GM18909 (cell line): ENCODE measurements at regions not wholly inside any gene's neighbourhood (a gene's known extent, or its start where the extent isn't known, plus 50 kb on each side); places are given as distances from the start of the nearest gene placed in this dataset.

ENCODE experiments used
- ATAC-seq: cut with Tn5 transposase; IDR thresholded peaks from one replicate; pipeline ENCODE4 v1.9.1; 2021; ENCODE audit warnings: mild to moderate bottlenecking; ENCODE audit not compliant: unreplicated experiment, poor library complexity

DNA sequence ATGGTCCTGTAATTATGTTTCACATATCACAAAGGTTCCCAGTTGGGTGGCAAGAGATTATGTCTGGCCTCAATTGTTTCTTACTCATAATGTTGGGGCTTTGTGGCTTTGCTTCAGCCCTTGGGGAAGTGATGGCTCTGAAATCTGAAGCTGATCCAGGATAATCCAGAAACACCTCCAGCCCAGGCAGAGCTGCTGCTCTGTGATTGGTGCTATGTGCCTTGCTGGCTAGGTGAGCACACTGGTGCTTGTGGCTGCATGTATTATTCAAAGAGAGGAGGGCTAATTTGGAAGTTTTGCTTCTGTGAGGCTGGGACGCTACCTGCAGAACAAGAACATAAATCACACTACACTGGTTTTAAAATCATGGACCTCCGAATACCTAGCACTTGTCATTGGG lies 346.6 kb upstream of the MGMT start:
- no peak for ATAC-seq

DNA sequence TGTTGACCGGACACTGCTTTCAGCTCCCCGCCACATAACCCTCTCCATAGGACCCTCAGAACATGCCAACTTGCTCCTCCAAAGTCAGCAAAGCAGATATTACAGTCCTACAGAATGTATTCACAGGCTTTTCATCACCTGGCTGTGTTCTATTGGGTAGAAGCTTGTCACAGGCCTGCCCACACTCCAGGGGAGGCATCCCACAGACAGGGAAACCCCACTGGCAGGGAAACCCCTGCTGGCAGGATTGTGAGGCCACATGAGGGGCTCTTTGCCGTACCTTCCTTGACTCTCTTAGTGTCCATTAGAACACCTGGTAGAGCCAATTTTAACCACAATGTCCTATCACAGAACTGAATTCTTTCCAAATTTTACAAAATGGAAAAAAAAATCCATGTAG lies 344.2 kb upstream of the MGMT start:
- no peak for ATAC-seq

DNA sequence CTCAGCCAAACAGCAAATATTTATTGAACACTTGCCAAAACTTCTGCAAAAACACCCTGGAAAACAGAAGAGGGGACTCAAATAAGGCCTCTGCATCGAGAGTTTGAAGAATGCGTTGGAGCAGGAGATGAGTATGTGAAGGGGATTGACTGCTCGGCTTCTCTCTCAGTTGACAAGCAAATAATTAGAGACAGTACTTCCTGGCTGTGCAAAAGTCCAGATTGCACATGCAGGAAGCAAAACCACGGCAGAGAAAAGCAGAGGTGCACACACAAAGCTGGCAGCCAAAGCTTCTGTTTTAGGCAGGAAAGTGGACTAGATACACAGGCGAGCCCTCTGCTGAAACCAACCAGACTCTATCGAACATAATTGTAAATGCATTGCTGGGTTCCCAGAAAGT lies 343.6 kb upstream of the MGMT start:
- no peak for ATAC-seq

DNA sequence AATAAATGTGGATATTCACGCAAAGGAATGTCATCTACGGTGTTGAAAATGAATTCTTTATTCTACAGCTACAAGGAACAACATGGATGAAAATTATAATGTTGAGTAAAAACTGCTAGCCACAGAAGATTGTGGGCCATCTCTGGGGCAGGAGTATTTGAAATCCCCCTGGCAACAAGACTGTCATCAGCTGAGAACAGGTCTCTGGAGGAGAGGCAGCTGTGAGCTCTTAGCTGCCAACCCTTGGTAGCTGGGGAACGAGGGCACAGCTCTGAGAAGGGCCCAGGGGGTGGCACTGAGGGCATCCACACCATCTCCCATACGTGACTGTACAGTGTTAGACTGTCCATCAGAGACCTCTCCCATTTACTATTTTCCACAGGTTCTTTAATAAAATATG lies 340.1 kb upstream of the MGMT start:
- no peak for ATAC-seq

DNA sequence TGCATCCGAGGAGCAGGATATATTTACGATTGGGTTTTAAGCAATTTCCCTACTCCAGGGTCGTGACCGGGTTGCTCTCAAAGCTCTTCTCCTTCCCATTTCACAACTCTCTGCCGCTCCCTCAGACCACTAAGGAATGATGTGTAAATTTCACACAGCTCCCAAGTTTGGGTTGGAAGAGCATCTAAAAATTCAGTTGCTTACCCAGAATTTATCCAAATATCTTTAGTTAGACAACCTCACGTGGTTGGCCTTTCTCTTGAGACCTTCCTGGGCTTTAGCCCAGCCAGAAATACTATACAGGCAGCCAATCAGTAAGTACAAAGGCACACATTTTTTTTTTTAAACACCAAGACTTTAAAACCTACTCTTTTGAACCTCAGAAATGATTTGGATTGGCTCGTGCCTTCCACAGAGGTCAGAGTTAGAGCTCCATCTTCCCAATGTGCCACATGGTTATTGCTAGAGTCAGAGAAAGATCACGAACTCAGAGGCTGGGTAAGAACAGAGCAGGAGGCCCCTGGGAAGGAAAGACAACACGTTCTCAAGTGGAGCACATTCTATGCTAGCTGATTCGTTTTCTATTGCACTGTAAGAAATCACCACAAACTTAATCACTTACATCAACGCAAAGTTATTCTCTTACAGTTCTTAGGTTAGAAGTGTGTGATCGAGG lies 335.4 kb upstream of the MGMT start:
- ATAC-seq = no peak

DNA sequence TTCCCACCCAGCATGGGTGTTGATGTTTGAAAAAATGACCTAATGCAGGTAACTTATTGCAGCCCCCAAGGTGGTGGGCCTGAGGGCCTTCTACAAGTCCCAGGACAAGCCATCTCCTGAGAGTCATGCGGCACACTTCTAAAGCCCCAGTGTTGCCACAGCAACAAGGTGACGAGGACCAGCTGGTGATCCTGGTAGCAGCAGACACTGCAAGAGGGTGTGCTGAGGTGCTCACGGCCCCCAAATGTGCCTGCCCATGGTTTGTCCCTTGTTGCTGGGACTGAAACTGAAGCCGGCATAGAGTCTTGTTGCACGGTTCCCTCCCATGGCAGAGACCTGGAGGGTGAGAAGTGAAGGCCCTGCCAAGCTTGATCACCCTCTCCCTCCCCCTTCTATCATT lies 333.2 kb upstream of the MGMT start:
- ATAC-seq = no peak

DNA sequence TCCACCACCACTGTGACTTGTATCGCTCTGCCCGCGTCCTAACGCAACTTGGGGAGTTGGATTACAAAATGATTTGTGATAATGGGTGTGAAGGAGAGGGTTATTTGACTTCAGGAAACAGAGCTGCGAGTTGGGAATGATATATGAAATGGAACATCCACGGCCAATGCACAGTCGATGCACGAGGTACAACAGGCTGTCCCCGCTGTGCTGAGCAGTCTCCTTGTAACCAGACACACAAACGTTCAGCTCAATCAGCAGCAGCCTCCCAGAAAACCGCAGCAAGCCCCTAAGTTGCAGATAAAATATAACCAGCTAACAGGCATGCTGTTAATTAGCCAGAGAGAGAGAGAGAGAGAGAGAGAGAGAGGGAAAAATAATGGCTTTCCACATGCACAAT lies 332.7 kb upstream of the MGMT start:
- no peak for ATAC-seq

DNA sequence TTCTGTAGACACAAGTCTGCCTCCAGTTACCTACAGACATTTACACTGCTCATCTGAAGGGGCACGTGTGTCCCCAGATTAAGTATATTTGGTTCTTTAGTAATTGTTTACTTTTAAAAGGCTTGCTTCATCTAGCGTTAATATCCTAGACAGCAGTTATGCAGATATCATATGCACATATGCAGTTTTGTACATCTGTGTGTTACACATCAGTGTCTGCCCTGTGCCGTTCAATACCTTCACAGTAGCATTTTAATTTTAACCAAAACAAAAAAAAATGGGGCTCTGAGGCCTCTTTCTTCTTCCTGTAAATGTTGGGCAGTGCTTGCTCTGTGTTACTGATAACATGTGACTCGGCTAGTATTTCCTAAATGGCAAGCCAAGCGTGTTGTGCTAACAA lies 331.4 kb upstream of the MGMT start:
- ATAC-seq = no peak

DNA sequence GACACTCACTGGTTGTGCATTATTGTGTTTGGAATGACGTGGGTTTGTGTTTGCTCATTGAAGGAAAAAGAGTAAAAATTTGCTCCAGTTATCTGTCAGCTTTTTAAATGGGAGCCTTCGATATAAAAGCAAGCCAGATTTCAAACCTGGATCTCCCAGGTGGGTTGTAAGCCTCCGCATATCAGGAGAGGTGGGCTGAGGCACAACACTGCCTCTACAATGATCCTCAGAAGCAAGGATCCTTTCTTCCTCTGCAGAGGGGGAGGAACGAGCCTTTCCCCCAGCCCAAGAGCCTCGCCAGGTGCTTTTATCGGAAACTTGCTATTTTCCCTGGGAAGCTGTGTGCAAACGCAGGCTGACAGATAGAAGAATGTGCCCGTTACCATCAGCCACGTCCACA lies 331.0 kb upstream of the MGMT start:
- no peak for ATAC-seq

DNA sequence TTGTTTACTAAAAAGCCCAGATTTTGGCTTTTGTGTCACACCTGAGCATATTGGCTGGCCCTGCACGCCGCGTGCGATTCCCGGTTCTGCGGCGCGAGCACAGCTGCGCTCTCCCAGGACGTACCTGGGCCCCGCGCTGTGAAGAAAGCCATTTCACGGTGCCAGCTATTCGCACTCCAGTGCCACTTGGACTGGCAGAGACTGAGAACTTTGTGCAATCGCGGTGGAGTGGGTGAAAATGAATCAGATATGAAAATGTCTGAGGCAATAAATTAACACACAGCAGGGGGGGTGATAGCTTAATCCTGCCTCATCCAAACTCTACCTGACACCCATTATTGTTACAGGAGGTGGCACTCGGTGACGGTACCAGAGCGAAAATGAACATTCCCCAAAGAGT lies 330.1 kb upstream of the MGMT start:
- ATAC-seq = no peak

DNA sequence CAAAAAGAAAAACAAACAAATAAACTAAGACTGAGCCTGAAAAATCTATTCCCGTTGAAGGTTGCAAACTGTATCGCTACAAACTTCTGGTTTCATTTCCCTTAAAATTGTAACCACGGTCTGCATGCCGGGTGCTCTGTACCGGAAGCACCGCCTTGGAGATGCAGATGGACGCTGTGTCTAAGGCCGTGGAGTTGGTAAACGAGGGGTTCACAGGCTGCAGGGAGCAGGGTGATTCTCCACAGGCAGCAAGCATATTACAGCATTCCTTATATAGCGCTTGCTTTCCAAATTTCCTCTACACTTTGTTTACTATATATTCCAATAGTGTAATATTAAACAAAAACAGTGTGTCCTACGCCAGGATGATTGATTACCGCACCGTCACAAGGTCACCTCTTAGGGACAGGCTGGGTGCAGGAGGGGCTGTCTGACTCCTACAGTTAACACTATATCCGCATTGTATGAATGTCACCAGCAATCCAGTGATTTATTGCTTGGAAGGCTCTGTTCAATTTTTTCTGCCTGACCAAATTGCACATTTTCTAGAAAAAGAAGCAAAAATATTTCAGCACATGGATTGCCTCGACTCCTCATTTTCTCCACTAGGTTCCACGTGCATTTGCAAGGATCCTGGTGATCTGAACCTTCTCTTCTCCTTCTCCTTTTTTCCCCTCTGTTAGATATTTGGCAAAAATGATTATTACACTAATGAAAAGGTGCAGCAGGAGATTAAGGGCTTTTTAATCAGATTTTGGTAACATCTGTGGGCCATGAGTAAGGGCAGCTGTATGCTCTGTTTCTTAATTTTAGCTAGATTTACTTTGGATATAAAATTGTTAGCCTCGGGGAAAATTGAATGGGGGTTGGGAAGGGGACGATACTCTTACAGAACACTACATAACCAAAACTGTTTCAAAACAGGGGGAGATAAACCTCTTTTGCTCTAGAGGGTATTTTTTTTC lies 325.8 kb upstream of the MGMT start:
- no peak for ATAC-seq

DNA sequence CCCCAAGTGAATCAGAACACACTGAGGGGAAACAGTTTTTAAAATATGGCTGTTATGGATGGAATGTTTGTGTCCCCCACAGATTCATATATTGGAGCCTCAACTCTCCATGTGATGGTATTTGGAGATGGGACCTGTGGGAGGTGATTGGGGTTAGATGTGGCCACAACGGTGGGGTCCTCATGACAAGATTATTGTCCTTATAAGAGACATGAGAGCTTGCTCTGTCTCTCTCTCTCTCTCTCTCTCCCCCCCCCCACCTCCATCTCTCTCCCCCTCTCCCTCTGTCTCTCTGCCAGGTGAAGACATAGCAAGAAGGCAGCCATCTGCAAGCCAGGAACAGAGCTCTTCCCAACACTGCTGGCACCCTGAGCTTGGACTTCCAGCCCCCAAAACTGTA lies 315.8 kb upstream of the MGMT start:
- ATAC-seq = no peak

DNA sequence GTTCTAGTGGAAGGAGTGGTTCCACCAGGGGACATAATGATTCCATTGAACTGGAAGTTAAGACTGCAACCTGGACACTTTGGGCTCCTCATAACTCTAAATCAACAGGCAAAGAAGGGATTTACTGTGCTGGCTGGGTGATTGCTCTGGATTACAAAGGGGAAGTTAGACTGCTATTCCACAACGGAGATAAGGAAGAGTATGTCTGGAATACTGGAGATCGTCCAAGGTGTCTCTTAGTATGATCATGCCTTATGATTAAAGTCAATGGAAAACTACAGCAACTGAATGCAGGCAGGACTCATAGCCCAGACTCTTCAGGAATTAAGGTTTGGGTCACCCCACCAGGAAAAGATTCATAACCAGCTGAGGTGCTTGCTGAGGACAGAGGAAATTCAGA lies 310.6 kb upstream of the MGMT start:
- ATAC-seq = no peak

DNA sequence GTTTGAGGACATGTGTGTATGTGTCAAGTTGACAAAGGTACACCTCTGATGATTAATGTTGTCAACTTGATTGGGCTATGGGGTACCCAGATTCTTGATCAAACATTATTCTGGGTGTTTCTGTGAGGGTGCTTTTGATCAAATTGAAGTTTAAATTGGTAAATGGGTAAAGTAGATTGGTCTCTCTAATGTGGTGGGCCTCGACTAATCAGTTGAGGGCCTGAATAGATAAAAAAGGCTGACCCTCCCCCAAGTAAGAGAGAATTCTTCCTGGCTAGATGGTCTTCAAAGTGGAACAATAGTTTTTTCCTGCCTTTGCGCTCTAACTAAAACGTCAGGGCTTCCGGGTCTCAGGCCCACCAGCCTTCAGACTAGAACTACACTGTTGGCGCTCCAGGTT lies 309.9 kb upstream of the MGMT start:
- no peak for ATAC-seq

DNA sequence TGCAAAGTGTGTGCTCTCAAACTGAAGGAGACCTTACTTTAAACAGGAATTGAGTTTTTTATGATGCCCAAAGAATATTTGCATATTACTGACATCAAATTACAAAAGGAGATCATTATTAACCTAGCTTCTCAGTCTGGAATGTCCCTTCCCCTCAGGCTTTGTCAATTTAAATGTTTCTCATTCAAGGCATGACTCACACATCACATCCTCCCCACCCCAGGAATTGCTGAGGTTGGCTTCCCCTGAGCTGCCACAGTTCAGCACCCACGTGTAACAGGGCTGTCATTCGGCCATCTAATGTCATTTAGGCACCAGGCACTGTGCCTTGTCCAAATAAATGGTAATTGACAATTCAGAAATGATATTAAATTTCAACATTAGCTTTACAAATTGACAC lies 305.9 kb upstream of the MGMT start:
- no peak for ATAC-seq

DNA sequence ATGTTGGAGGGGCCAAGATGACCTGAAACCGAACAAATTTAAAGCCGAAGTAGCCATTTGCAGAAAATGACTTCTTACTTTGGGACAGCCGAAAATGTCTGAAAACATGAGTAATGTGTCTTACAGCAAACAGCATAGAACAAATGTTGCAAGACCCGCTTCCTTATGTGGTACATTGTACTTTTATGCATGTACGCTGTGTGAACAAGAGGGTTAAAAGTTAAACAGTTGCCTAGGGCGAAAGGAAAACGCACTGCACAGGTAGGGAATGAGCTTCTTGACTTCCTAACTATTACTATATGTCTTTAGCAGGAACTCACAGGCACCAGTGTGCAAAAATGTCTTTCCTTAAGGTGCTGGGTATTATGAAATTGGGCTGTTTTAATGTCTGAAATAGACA lies 303.5 kb upstream of the MGMT start:
- no peak for ATAC-seq

DNA sequence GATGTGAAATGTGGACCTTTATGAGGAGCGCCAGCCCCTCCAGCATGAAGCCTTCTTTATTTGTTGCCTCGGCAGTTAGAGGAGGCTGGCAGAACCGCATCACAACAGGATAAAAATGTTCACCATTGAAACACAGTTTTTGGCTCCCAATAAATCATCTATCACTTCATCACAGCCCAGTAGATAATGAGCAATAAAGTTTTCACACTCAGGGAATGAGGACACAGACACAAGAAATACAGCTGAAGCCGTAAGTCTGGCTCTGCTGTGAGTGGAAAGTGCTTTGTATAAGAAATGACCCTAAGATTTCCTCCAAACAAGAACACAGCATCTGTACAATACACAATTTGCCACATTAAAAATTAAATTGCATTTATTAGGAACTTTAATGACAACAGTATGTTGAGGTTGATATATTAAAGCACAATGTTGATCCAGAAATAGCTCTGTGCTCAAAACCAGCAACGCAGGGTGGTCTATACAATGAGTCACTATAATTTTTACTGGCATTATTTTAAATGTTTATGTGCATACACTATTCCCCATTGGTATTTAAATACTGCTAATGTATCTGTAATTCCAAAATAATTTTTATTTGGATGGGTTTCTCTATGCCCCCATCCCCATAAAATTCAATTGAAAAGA lies 301.8 kb upstream of the MGMT start:
- no peak for ATAC-seq

DNA sequence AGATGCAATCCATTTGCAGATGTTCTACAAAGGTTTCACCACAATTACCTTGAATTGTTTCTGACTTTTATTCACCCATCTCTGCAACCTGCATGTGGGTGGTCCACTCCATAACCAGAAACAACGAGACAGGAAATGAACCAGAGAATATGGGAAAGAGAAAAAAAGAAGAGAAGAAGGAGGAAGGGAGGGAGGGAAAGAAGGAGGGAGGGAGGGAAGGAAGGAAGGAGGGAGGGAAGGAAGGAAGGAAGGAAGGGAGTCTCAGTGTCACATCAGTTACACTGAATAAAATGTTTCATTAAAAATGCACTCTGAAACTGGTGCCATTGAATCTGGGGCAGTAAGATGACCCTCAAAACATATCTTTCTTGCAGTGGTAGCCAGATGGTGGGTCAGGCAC lies 301.3 kb upstream of the MGMT start:
- ATAC-seq = no peak

DNA sequence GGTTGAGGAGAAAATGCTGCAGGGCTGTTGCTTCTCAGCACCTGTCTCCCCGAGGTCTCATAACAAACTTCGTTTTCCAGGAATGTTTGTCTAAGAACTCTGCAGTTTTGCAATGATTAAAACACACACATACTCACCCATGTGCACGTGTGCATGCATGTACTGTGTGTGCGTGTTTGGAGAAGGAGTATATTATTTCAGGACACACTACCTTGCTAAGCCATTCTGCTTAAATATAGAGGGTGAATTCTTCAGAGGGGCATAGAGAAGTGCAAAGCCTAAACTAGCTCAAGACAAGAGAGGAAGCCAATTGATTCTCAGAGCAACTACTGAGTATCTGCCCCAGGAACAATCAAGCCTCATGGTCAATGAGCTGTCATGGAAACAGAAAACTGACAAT lies 298.4 kb upstream of the MGMT start:
- ATAC-seq = no peak

DNA sequence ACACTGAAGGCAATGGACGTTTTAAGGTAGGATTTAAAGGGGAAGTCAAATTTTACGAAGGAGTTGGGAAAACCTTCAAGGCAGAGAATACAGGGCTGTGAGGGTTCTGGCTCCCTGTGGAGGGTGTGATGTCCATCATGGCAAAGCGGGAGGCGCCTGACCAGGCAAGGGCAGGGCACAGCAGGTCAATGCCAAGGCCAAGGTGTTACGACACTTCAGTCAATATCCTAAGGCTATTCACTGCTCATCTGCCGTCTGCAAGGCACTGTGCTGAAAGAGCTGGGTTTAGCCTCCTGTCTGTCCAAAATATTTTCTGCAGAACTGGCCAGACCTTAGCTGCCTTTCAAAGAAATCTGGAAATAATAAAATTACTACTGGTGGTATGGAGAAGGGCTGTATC lies 297.9 kb upstream of the MGMT start:
- ATAC-seq = no peak

DNA sequence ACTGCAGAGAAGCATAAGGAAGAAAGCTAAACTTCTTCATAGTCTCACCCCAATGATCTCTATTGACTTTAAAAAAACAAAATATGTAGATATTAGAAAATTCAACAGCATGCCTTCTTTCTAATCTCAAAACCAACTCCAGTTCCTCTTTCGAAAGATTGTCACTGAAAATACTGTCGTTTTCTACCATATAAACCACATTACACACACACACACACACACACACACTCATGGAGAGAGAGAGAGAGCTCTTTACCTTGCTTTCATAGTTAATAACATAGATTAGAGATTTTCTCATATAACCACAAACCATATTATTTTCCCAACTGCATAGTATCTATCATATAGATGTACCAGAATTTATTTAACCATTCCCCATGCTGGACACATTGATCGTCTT lies 296.2 kb upstream of the MGMT start:
- ATAC-seq = no peak
